ENCODE measurements at regions not wholly inside any gene's neighbourhood (a gene's known extent, or its start where the extent isn't known, plus 50 kb on each side); places are given as distances from the start of the nearest gene placed in this dataset.
"Not testable (repeated sequence)": the region's sequence is repeated elsewhere in the genome, so short reads cannot be mapped to it uniquely, and the experiment has no call there.

DNA sequence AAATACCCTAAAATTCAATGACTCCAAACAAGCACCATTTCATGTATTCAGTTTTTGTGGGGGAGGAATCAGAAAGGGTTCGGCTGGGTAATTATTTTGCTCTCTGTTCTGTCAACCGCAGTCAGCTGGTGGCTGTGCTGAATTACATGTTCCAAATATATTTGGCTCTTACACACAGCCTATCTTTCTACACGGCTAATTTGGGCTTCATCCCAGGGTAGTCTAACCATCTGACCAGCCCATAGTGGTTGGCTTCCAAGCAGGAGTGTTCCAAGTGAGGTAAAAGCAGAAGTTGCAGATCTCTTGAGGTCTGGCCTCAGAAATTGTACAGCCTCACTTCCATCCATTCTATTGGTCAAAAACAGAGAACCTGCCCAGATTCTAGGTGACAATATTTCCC is 760.8 kb upstream of the SEMA6D start:
- intact Hi-C loops (cut with DNase I, micrococcal nuclease) = no loop called here
- Histone ChIP-seq H3K4me3 (no peak overlapping the region), H3K4me1 (ENCODE audit: low read depth) (no peaks in the 10 kb centered on the region), H3K36me3 (ENCODE audit: low read depth) (no peaks in the 10 kb centered on the region), H3K9me3 (no peaks in the 10 kb centered on the region)
- DNase-seq (no peak), ATAC-seq (no peak)
- TF ChIP-seq, protein P1, sequence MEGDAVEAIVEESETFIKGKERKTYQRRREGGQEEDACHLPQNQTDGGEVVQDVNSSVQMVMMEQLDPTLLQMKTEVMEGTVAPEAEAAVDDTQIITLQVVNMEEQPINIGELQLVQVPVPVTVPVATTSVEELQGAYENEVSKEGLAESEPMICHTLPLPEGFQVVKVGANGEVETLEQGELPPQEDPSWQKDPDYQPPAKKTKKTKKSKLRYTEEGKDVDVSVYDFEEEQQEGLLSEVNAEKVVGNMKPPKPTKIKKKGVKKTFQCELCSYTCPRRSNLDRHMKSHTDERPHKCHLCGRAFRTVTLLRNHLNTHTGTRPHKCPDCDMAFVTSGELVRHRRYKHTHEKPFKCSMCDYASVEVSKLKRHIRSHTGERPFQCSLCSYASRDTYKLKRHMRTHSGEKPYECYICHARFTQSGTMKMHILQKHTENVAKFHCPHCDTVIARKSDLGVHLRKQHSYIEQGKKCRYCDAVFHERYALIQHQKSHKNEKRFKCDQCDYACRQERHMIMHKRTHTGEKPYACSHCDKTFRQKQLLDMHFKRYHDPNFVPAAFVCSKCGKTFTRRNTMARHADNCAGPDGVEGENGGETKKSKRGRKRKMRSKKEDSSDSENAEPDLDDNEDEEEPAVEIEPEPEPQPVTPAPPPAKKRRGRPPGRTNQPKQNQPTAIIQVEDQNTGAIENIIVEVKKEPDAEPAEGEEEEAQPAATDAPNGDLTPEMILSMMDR (IDR thresholded peaks at IDR 0.05) = no peak

DNA sequence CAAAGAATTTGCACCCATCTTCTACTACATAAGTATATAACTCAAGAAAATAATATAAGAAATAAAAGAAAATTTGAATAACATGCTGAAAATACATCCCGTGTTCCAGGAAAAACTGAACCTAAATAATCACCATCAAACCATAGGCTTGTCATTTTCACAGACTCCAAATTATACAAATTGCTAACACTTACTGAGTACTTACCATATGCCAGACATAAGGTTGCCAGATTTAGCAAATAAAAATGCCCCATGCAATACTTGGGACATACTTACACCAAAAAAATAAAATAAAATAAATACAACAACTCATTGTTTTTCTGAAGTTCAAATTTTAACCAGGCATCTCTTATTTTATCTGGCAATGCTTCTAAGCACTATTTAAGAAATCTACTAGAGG is 760.4 kb upstream of the SEMA6D start:
- Histone ChIP-seq H3K4me1 (ENCODE audit: low read depth) (no peaks in the 10 kb centered on the region), H3K36me3 (ENCODE audit: low read depth) (no peaks in the 10 kb centered on the region), H3K4me3 (no peak overlapping the region), H3K9me3 (no peaks in the 10 kb centered on the region)
- TF ChIP-seq, protein P1 (IDR thresholded peaks at IDR 0.05) = no peak
- intact Hi-C loops (cut with DNase I, micrococcal nuclease) = no loop called here
- ATAC-seq = no peak
- DNase-seq = no peak

DNA sequence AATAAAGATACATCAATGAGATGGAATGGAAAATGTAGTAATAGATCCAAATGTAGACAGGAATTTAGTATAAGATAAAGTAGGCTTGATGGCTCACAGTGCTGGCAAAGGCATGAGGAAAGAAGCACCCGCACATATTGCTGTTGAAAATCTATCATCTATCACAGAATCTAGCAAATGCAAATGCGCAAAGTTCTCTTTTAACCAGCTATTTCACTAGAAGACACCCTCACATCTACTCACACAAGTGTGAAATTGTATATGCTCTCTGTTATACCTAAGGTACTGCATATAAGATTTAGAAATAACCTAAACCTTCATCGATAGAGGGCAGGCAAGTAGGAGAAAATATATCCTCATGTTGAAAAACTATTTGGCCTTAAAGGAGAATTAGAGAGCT is 756.7 kb upstream of the SEMA6D start:
- DNase-seq (no peak), ATAC-seq (no peak)
- H3K4me1 ChIP-seq (ENCODE audit: low read depth) = no peaks in the 10 kb centered on the region
- H3K4me3 ChIP-seq = no peak overlapping the region
- intact Hi-C loops (cut with DNase I, micrococcal nuclease) = no loop called here
- H3K36me3 ChIP-seq (ENCODE audit: low read depth) = no peaks in the 10 kb centered on the region
- H3K9me3 ChIP-seq = no peaks in the 10 kb centered on the region
- TF ChIP-seq, protein P1 (IDR thresholded peaks at IDR 0.05) = no peak

DNA sequence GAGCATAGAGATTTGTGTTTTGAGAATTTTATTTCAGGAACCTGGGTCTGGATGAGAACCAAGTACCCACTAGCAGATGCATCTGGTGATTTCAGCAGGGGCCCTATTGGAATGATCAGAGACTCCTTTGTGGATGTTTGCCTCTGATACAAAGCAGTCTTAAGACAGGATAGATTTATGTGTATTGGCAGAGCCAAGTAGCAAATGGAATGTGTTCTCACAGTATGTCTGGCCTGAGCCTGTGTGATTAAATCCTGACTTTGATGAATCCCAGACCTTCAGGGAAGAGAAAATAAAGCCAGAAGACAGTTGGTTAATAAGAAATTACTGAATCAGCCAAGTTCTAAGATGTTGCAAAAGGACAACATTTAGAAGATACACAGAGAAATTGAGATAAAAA is 755.5 kb upstream of the SEMA6D start:
- DNase-seq = no peak
- Histone ChIP-seq H3K4me3 (no peak overlapping the region), H3K9me3 (no peaks in the 10 kb centered on the region), H3K4me1 (ENCODE audit: low read depth) (no peaks in the 10 kb centered on the region), H3K36me3 (ENCODE audit: low read depth) (no peaks in the 10 kb centered on the region)
- intact Hi-C loops (cut with DNase I, micrococcal nuclease) = no loop called here
- TF ChIP-seq, protein P1 (IDR thresholded peaks at IDR 0.05) = no peak
- no peak for ATAC-seq

DNA sequence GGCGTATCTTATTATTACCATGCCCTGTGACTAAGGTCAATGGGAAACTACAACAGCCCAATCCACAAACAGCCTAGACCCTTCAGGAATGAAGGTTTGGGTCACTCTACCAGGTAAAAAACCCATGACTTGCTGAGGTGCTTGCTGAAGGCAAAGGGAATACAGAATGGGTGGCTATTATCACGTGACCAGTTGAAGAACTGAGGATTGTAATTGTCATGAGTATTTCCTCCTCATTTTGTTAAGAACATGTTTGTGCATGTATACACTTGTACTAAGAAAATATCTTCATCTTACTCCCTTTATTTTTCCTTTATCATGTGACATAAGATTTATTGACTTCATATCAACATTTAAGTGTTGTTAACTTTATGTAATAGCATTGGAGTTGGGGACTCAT is 729.2 kb upstream of the SEMA6D start:
- H3K9me3 ChIP-seq; H3K4me3 ChIP-seq; DNase-seq; intact Hi-C loops (cut with DNase I, micrococcal nuclease); ATAC-seq; H3K4me1 ChIP-seq (ENCODE audit: low read depth); H3K36me3 ChIP-seq (ENCODE audit: low read depth): not testable (repeated sequence)

DNA sequence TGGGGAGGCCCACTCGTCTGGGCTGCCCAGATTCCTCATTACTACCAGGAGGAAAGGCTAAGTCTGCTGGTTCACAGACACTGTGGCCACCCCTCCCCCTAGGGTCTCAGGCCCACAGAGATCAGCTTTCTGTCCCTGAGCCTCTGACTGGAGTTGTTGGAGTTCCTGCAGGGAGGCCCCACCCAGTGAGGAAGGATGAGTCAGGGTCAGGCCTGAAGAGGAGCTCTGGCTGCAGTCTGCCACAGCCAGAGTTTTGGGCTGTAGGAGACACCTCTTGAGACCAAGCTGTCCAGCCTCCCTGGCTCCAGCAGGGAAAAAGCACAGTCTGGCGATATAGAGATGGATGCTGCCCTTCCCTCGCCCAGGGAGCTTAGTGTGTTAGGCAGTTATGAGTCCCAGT is 720.9 kb upstream of the SEMA6D start:
- Histone ChIP-seq H3K9me3 (peaks cover 2% of the 10 kb centered on the region), H3K4me3 (no peak overlapping the region), H3K4me1 (ENCODE audit: low read depth) (no peaks in the 10 kb centered on the region), H3K36me3 (ENCODE audit: low read depth) (no peaks in the 10 kb centered on the region)
- intact Hi-C loops (cut with DNase I, micrococcal nuclease) = no loop called here
- no peak for DNase-seq
- TF ChIP-seq, protein P1 (IDR thresholded peaks at IDR 0.05) = no peak
- no peak for ATAC-seq
